ENCODE measurements at regions not wholly inside any gene's neighbourhood (a gene's known extent, or its start where the extent isn't known, plus 50 kb on each side); places are given as distances from the start of the nearest gene placed in this dataset.
"Not testable (repeated sequence)": the region's sequence is repeated elsewhere in the genome, so short reads cannot be mapped to it uniquely, and the experiment has no call there.

DNA sequence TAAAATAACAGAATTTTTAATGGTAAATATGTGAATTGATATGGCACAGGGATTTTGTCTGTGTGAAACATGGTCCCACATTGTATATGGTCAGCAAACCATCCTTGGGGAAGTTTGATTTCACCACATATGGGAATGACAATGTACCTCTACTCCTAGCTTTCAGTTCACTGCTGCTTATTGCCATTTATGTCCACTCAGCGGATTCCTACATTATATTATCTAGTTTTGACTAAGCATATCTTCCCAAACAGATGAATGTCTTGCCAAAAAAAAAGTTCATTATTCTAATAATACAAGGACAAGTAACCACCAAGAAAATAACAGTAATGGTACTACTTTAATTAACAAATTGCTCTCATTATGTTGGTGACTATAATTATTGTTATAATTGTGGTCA, 1521.6 kb downstream of the MAT2B start:
- DNase-seq = no peak

DNA sequence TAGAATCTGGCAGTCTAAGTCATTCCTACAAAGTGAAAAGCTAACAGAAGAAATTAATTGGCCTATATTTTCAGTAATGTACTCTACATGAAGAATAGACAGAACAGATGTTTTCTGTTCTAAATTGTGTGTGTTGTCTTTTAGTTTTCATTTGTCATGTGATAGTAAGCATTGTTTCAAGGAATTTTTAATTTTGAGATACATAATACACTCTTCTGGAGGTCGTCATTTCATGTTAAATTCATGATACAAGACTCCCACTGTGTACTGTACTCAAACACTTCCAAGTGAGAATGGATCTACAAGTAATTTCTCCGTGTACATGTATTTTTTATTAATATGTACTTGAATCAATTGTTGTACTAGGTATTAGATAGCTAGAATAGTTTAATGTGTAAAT, 1522.9 kb downstream of the MAT2B start:
- no peak for DNase-seq

DNA sequence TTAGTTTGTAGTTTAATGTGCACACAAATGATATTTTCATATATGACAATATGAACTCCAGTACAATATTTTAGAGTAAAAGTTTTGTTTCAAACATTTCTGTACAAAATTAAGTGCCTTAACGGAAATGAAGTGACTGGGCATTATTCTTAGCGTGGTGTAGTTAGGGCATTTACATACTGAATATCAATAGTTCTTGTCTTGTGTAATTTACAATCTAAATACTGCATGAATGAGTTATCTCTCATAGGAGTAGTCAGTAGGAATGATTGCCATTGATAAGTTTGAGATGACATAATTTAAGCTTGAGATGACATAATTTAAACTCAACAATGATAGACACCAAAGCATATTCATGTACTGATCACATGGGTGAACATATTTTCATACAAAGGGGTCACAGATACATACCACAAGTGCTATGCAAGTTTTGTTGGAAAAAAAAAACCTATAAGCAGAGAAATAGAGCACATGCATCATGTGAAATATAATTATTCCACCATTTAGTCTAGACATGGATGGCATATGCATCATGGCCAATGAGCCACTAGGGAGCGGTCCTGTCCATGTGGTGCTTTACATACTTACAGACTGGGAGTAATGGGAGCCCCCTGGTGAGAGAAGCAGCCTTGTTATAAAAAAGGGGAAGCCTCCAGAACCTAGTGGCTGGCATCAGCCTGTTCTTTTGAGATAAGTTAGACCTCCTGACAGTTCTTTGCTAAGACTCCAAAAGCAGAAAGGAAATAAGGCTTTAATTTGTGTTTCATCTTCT, 1523.9 kb downstream of the MAT2B start:
- no peak for DNase-seq

DNA sequence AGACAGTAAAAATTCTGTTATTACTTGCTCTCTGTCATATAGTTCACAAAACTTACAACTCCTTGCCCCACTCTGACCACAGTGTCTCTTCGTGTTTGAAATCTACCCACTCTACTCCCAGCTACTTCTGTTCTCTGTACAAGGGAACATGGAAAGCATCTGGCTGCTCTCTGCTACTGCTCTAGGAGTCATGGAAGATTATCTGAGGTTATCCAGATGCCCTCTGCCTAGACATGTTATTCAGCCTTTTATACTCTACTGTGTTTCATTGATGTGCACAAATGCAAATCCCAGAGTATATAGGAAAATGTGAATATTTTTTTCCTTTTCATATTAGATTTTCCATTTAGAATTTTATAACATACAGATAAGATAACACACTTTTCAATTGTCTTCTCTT, 1525.6 kb downstream of the MAT2B start:
- no peak for DNase-seq

DNA sequence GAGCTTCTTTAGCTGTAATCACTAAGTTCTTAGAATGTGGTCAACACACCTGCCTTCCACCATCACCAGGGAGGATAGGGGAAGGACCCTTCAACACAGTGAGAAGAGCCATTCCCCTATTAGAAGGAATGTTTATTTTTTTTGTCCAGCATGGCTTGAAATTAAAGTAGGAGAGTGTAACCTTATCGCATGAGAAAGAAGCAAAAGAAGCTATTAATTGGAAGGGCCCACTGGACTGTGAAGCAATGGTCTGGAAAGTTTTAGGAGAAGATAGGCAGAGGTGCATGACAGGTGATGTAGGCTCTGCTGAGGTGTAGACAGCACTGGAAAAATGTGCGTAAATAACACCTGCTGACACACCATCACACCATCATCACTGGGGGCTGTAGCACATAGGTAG, 1526.0 kb downstream of the MAT2B start:
- DNase-seq = no peak

DNA sequence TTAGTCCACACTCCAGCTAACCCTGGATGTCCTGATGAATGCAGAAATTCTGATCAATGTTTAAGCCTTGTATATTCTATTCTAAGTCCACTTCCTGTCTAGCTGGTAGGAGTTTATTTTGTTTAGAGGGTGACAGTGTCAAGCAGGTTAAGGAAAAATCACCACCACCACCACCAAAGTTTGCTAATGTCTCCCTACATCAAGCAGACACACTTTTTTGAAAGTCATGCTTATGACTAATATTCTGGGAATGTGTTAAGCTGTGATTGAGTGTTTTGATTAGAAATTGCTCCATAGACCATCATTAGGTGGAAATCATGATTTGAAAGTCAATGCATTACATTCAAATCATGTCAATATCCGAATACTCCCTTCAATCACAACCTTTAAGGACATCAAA, 1530.1 kb downstream of the MAT2B start:
- DNase-seq = no peak

DNA sequence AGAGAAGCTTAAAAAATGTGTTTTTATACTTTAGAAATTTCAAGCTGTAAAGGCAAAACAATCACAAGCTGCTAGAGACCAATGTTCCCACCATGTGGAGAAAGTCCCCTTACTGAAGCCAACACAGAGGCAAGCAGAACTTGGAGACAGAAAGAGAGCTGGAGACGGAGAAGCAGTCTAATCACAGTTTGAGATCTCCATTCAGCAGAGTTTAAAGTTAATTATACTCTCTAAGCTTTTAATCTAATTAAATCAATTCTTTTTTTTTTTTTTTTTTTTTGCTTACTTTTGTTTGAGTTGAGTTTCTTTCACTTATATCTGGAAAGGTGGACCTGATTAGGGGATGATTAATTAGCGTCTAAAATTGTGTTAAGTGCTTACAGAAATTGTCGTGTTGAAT, 1534.3 kb downstream of the MAT2B start:
- DNase-seq = no peak

DNA sequence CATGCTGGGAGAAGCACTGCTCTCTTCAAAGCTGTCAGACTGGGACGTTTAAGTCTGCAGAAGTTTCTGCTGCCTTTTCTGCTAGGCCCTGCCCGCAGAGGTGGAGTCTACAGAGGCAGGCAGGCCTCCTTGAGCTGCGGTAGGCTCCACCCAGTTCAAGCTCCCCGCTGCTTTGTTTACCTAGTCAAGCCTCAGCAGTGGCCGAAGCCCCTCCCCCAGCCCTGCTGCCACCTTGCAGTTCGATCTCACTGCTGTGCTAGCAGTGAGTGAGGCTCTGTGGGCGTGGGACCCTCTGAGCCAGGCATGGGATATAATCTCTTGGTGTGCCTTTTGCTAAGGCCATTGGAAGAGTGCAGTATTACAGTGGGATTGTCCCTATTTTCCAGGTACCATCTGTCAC, 1540.5 kb downstream of the MAT2B start:
- DNase-seq = not testable (repeated sequence)

DNA sequence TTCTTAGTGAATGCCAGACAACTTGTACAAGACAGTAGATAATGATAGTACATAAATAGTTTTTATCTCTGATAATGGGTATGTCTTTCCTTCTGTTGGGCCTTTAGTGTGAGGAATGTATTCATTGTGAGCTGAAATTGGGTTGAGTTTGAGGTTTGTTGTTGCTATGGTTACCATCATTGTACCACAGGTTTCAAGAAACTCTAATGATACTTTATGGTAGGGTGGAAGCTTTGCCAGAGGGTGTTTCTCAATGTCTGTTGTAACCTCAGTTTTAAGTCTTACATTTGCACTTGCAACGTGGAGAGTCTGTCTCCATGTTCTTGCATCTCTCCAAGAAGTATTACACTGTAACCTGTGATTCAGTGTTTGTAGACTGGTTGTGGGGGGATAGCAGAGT, 1550.1 kb downstream of the MAT2B start:
- no peak for DNase-seq

DNA sequence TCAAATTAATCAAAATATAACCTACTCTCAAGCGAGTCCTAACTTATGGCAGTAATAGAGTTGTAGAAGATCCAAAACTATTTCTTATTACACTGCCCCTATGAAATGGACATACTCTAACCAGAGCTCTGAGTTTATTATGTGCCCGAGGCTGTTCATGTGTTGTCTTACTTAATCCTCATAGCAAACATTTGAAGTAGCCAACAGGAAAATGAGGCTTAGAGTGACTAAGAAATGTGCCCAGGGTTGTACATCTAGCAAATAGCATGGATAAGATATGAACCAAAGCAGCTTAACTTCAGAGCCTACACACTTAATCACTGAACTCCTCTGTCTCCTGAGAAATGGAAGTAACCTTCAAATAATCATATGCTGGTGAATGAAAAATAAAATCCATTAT, 1551.7 kb downstream of the MAT2B start:
- DNase-seq = no peak

DNA sequence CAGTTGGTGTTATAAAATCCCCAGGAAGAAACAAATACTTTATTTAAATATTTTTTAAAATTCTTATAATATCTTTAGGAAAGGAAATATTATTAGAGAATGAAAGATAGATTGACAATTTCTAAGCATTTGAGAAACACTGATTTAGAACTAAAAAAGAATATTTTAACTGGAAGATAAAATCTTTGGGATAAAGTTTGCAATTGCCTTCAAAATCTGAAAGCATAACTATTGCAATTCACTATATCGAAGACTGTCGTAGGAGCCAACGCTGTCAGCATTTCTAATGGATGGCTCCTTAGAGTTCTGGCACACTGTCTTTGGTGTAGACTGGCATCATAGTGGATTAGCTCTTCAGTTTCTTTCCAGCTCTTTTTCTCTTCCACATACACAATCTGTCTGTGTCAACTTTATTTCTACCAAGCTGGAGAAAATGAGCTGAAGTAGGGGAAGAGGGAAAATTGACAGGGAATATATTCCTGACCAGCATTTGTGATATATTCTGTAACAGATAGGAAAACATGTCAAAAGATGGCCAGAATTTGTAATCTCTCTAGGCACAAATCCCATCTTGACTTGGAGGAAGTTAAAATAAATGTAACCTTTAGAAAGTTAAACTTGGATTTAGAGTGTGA, 1561.4 kb downstream of the MAT2B start:
- DNase-seq = no peak

DNA sequence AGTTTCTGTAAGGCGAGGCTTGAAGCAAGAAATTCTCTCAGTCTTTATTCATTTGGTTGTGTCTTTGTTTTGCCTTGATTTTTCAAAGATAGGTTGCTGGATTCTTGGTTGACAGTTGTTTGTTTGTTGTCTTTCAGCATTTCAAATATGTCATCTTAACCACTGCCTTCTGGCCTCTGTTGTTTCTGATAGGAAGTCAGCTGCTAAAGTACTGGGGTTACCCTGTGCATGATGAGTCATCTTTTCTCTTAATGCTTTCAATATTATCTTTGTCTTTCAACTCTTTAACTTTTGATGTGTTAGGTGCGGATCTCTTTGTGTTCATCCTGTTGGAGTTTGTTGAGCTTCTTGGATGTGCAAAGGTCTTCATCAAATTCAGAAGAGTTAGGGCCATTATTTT, 1571.3 kb downstream of the MAT2B start:
- DNase-seq = no peak

DNA sequence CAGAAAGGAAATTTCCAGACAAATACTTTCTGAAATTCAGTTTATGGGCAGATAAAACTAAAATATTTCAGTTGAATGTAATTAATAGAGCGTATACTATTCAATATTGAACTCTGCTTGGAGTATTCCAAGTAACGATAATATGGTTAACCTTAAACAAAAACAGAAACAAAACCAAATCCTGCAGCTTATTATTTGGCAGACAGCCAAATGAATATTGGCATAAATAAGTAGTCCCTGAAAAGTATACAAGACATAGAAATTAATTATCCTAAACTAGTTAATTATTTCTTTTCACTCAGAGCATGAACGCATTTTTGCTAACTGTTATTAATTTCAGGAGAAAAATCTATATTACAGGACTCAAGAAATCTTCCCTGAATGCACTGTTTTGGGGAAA, 1574.0 kb downstream of the MAT2B start:
- DNase-seq = no peak

DNA sequence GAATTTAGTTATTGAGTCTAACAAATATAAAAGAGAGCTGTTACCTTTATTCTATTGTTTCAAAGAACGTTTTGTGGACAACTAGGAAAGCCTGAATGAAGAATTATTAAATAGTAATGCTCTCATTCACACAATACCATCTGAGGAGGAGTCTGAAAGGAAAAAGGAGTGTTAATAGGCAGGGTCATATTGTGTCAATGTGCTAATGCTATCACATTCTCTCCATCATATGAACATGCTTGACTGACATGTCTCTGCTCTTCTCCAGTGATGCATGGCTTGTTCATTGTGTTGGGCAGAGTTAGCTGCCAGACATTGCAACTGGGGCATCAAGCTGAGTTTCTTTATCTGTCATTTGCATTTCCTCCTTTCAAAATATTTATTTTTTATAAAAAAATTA, 1578.0 kb downstream of the MAT2B start:
- DNase-seq = no peak

DNA sequence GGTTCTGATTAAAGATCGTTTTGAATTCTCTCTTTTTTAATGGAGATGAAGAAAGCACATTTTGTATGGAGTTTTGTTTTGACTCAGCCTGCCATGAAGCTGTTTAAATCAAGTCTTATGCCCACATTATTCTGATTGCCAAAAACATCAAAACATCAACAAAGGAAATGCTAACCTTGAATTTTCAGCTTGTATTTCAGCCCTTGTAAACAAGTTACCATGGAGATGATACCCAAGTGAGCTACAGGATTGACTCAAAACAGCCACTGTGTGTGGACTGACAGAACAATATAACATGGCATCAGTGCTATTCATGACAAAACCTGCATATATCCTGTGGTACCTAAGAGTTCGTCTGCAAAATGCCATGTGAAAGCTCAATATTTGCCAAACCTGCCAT, 1581.0 kb downstream of the MAT2B start:
- DNase-seq = no peak

DNA sequence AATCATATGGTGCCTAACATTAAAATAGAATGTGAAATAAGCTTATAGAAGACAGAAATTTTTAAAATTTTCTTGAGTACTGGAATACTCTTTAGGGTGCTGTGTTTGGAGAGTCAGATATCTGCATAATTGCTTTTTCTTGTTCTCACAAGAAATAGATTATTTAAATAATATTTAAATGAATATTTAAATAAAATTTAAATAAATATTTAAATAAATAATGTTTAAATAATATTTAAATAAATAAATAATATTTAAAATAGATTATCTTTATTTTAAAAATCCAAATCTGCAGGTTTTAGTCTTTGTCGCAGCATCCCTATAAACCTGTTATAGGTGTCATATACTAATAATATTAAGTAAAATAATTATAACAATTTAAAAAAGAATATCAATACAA, 1589.4 kb downstream of the MAT2B start:
- DNase-seq = no peak

DNA sequence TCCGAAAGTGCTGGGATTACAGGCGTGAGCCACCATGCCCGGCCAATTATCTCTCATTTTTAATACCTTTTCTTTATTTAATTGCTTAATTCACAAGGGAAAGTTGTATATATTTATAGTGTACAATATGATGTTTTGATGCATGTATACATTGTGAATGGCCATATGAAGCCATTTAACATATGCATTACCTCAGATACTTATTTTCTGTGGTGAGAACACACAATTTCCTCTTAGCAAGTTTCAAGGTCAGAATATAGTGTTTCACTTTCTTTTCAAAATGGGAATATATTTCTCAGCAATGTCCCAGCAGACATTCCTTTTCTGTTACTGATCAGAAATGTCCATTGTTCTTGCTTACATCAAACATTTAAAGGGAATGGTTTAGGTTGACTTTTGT, 1596.3 kb downstream of the MAT2B start:
- no peak for DNase-seq

DNA sequence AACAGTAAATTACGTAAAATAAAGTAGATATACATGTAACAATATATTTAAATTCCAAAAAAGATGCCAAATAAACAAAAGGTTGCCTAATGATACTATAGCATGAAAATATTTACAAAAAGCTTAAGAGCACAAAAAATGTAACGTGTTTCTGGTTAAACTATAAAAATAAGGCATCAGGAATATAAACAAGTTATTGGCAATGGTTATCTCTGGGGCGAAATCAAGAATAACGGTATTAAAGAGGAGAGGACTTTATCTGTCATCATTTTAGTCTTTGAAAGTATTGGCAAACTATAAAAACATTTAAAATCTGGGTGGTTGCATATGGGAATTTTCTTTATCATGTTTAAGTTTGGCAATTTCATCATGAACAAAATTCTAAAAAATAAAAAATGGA, 1599.2 kb downstream of the MAT2B start:
- no peak for DNase-seq

DNA sequence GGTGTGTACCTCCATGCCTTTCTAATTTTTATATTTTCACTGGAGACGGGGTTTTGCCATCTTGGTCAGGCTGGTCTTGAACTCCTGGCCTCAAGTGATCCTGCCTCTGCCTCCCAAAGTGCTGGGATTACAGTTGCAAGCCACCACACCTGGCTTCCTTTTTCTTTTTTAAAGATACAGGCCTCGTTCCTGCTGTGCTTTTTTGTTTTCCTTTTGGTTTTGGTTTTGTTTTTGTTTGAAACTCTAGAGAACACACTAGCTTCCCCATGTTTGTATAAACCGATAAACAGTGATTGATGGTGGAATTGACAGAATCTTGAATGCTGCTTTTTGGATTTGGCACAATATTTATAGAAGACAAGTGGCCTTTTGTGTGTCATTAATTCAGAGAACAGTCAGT, 1603.4 kb downstream of the MAT2B start:
- no peak for DNase-seq

DNA sequence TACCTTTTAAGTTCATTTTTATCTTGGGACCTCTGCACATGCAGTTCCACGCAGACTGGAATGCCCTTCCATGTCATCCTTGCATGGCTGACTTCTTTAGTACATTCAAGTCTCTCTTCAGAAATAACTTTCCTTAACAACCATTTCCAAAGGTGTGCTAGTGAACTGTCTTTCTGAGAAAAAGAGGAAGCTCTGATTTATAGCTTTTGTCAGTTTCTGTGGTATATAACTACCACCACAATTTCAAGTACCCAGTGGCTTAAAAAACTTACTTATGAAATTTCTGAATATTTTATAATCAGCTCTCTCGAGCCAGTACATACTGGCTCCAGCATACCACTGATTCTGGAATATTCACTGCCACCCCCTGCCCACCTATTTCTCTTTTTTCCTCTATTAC, 1613.8 kb downstream of the MAT2B start:
- DNase-seq = no peak

DNA sequence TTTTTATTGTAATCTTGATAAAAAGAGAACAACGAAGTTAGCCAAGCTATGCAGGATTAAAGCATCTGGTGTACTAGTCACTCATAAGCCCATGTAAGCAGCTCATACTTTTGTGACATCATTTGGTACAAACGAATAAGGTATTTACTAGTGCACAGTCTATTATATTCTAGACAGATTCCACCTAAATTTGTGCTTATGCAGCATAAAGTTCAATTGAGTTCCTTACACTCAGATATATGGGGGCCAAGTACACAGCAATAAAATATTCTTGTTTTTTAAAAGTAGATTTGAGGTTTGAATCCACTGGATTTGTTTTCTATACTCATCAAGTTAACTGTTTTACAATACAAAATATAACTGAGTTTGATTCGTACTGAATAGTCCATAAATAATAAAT, 1621.2 kb downstream of the MAT2B start:
- DNase-seq = no peak

DNA sequence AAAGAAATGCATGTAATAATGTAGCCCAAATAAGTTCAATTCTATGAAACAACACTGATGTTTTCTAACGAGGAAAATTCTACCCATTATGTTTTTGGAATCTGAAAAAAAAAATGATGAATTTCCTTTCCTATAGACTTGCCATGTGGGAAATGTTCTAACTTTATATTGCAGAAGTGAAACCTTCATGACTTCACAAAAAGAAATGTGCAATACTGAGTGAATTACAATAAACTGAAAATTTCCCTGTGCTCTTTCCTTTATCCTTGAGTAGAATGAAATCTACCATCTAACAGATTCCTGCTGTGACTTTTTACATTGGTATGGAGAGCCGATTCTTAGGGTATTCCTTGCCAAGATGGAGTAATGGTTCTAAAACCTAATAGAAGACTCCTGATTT, 1622.5 kb downstream of the MAT2B start:
- no peak for DNase-seq

DNA sequence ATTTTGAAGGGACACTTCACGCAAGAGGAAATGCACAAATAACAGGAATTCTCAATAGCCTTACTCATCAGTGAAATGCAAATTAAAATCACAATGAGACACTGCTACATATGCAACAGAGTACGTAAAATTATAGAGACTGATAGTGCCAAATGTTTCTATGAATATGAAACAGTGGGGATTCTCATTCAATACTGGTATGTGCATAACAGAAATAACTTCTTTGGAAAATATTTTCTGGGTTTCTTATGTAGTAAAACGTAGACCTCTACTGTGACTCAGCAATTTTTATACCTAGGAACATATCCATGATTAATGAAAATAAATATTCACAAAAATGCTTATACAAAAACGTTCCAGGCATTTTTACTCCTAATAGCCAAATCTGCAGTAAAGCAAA, 1625.2 kb downstream of the MAT2B start:
- no peak for DNase-seq

DNA sequence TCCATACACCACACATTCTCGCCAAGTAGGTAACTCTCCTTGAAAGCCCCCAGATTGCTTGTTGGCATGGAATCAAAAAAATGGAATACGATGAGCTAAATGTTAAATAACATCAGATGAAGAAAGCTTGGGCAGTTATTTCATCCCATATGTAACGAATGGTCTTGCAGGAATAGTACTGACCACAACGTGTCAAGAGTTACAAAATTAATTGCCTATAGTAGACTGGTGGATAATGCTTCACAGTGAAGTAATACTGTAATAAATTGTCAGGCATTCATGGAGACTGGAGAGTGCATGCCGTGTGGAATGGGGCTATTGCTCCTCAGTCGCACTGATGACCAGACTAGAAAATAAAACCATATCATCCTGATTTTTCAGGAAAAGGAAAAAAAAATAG, 1628.7 kb downstream of the MAT2B start:
- DNase-seq = no peak

DNA sequence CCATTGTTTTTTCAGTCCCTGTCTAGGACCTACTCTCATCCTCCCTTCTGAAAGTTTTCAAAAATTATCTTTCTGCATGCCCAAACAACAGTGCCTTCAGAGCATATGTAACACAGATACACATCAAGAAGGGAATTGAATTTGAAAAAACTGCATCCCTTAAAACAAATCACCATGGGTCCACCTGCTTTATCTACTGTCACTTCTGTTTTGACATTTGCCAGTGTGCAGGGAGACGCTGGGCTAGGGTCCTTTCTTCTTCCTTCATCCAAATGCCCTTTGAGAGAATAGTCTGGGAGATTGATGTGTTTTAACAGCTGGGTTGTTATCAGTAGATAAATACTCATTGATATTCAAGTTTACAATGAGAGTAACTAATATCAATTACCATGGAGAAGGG, 1630.1 kb downstream of the MAT2B start:
- no peak for DNase-seq
